ENCODE measurements at regions not wholly inside any gene's neighbourhood (a gene's known extent, or its start where the extent isn't known, plus 50 kb on each side); places are given as distances from the start of the nearest gene placed in this dataset.

DNA sequence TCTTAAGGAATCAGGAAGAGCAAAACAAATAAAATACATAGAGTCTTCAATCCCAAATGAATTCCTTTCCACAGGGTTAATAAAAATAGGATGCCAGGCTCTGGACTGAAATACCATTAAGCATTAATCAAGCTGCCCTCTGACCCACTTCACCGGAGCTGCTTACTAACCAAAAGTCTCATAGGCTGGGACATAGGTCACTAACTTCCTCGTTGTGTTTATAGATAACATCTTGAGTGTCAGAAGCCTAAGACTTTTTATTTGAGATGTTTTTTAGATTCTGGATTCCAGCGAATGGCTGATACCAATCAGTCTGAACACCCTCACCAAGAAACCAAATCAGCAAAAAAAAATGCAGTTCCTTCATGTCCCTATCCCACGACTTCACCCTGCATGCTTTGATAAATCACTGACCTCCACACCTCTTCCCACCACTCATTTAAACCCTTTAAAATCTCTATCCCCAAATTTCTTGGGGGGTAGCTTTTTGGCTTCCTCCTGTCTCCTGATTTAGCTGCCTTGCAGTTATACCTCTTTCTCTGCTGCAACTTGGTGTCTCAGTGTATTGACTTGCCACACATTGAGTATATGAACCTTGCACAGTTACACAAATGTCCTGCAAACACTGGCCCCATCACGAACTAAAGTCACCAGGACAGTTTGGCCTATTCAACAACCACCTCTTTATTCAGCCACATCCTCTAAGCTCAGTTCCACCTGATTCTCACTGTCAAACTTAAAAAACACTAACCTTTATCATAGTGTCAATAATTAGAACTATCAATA, 399.3 kb downstream of the METTL4 start:
- H3K27ac Mint-ChIP-seq: no peak overlapping the region
- H3K9me3 Mint-ChIP-seq: no peaks in the 10 kb centered on the region
- H3K36me3 Mint-ChIP-seq: no peaks in the 10 kb centered on the region
- DNase-seq (ENCODE audit: low spot score in 2 of 2): no peak
- no peak for ATAC-seq

DNA sequence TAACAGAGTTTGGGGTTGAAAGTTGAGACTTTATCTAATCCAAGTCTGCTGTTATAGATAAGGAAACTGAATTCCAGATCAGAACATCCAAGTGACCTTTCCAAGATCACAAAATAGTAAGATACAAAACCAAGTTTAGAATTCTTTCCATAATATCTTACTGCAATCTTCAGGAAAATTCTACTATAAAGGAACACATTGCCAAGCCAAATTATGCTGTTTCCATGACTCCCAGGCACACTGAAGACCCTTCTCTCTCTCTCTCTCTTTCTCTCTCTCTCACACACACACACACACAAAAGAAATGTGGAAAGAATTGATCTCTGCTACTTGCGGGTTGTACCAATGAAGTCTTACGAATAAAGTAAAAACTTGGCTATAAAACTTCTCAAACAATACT, 398.4 kb downstream of the METTL4 start:
- no peaks in the 10 kb centered on the region for H3K9me3 Mint-ChIP-seq
- DNase-seq (ENCODE audit: low spot score in 2 of 2) (no peak), ATAC-seq (no peak)
- H3K36me3 Mint-ChIP-seq: no peaks in the 10 kb centered on the region
- H3K27ac Mint-ChIP-seq: no peak overlapping the region

DNA sequence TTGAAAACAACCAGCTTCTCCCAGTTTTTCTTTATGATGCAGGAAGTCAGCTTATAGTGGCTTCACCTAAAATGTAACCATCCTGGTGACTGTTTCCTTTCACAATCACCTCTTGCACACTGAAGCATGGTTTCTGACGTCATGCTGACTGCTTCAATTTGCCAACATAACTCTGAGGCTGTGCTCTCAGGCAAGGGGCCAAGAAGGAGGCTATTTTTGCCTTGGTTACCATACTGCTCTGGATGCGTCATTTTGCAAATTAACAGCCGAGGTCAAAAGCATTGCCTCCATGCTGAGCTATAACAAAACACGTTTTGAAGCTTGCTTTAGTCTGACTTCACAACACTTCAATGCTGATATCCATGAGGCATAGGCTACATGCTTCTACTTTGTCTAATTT, 397.8 kb downstream of the METTL4 start:
- ATAC-seq (no peak), DNase-seq (ENCODE audit: low spot score in 2 of 2) (no peak)
- Mint-ChIP-seq H3K27ac (no peak overlapping the region), H3K9me3 (no peaks in the 10 kb centered on the region), H3K36me3 (no peaks in the 10 kb centered on the region)

DNA sequence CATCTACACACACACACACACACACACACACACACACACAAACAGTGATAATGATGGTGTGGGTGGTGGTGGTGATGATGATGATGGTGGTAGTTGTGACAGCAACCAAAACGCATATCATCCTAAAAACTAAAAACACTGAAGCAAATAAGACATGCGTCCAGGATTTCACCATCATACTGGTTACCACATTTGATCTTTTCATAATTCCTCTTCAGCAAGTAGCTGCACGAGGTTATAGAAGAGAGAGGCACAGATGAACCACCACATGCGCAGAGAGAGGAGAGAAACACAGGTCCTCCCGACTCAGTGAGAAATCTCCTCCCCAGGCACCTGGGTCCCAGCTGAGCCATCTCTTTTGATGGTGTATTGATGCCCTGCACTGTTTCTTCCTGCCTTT, 393.3 kb downstream of the METTL4 start:
- Mint-ChIP-seq H3K9me3 (no peaks in the 10 kb centered on the region), H3K36me3 (no peaks in the 10 kb centered on the region), H3K27ac (no peak overlapping the region)
- ATAC-seq (no peak), DNase-seq (ENCODE audit: low spot score in 2 of 2) (no peak)

DNA sequence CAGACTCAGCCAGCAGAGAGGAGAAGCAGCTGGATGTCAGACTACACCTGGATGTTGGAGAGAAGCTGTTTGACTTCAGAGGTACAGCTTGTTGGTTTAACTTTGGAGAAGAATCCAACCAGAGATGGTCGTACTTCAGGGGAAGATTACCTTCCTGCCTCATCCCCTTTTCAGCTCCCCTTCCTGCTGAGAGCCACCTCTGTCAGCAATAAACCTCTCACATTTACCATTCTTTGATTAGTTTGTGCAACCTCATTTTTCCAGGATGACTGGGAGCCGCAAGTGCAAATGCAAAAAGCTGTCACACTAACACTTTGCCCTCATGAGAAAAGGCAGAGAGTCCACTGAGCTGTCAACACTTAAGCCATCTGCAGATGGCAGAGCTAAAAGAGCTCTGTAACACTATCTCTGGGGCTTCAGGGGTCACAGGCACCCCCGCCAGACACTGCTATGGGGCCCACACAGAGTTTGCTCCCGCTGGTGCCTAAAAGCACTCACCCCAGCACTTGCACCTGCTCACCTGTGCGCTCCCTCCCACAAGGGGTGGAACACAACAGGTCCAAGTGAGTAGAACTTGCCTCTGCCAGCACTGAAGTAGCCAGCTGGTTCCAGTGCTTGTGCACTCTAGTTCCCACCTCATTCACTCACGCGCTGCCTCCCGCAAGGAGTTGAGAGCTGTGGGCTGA, 391.7 kb downstream of the METTL4 start:
- Mint-ChIP-seq H3K27ac (no peak overlapping the region), H3K36me3 (no peaks in the 10 kb centered on the region), H3K9me3 (no peaks in the 10 kb centered on the region)
- ATAC-seq: no peak
- no peak for DNase-seq (ENCODE audit: low spot score in 2 of 2)

DNA sequence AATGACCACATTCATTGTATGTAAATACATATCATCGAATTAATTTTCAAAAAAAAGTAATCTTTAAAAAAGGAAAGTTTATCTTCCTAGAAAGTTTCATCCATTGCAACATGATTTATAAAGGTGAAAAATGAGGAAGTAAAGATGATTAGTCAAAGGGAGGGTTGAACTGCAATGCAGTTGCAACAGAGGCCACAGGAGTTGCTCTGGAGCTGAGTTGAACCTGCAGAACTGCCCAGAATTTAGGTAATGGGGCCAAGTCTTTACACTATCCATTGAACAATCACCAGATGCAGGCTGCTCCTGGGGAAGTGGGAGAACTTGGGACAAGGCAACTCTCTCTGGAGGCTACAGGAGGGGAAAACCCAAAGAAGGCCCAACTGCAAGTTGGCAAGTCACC, 390.7 kb downstream of the METTL4 start:
- H3K27ac Mint-ChIP-seq: no peak overlapping the region
- no peaks in the 10 kb centered on the region for H3K36me3 Mint-ChIP-seq
- no peak for ATAC-seq

DNA sequence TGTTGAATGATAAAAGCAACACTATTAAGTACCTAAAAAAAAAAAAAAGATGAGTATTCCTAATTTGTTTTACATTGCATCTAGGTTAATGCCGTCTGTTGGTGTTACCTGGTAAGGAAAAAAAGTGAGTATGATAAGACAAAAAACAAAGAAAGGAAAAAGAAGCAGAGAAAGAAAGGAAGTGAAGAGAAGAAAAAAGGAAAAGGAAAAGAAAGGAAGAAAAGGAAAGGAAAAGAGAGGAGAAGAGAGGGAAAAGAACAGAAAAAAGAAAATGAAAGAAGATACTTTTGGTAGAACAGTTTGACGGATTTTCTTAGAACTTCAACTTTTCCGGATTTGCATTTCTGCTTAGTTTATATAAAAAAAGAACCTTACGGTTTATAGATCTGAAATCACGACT, 387.9 kb downstream of the METTL4 start:
- DNase-seq (ENCODE audit: low spot score in 2 of 2) (no peak), ATAC-seq (no peak)
- H3K27ac Mint-ChIP-seq: no peak overlapping the region
- H3K36me3 Mint-ChIP-seq: no peaks in the 10 kb centered on the region
- H3K9me3 Mint-ChIP-seq: no peaks in the 10 kb centered on the region

More for the DNA sequence above, 390.7 kb downstream of the METTL4 start:
- DNase-seq (ENCODE audit: low spot score in 2 of 2): no peak
- no peaks in the 10 kb centered on the region for H3K9me3 Mint-ChIP-seq

DNA sequence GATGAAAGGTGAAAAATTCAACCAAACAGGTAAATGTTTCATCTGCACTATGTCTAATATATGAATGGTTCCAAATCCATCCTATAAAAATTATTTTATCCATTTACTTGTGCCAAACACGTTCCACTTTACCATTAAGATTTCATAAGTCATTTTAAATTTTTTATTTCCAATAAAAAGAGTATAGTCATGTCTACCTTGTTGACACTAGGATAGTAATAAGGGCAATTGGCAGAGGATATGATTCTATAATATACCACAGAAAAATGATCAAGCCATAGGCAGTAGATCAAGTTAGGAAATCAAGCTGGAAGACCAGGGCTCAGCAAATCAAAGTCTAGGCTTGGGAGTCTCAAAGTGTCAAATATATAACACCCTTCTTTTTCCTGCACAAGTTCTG, 384.3 kb downstream of the METTL4 start:
- H3K27ac Mint-ChIP-seq: no peak overlapping the region
- H3K9me3 Mint-ChIP-seq: no peaks in the 10 kb centered on the region
- no peaks in the 10 kb centered on the region for H3K36me3 Mint-ChIP-seq
- no peak for ATAC-seq
- DNase-seq (ENCODE audit: low spot score in 2 of 2): no peak

DNA sequence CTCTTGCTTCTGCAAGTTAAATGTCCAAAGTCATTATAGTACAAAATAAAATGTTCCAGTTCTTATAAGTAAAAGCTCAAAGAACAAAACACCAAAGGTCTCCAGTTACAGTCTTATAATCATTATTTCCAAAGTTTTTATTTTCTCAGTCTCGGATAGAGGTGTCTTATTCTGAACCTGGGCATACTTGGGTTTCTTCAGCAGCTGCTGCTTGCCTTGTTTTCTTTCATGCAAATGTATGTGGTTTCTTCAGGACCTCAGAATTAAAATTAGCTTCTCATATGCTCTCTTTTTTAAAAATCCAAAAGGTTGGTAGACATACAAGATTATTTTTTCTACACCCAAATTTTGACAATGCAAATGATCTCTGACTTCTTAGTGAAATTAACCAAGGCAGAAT, 383.0 kb downstream of the METTL4 start:
- Mint-ChIP-seq H3K9me3 (peaks cover 5 to 9% of the 10 kb centered on the region in 2 donors), H3K36me3 (no peaks in the 10 kb centered on the region), H3K27ac (peak overlapping the region in 1 of 2 donors; percentile 16)
- ATAC-seq: no peak
- no peak for DNase-seq (ENCODE audit: low spot score in 2 of 2)

DNA sequence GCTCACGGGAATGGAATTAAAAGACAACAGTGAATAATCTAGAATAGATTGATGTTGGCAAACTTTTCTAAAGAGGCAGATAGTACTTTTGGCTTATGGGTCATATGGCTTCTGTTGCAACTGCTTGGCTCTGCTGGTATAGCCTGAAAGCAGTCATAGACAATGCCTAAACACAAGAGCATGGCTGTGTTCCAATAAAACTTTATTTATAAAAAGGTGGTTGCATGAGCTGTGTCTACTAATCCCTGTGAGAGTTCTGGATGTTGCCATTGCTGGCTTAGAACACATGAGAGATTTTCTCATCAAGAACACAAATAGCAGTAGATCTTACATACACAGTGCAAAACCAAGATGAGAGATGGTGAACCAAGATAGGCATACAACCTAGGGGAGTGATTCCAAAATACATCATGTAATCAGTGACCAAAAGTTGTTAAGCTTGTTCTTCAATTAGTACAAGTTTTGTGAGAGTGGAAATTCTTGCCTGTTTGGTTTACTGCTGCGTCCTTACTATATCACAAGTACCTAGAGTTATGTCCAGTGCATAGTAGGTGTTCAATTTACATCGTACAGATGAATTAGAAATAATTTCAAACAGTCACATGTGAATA, 380.0 kb downstream of the METTL4 start:
- Mint-ChIP-seq H3K27ac (no peak overlapping the region), H3K9me3 (peaks cover 5 to 9% of the 10 kb centered on the region in 2 donors), H3K36me3 (no peaks in the 10 kb centered on the region)
- DNase-seq (ENCODE audit: low spot score in 2 of 2) (no peak), ATAC-seq (no peak)

DNA sequence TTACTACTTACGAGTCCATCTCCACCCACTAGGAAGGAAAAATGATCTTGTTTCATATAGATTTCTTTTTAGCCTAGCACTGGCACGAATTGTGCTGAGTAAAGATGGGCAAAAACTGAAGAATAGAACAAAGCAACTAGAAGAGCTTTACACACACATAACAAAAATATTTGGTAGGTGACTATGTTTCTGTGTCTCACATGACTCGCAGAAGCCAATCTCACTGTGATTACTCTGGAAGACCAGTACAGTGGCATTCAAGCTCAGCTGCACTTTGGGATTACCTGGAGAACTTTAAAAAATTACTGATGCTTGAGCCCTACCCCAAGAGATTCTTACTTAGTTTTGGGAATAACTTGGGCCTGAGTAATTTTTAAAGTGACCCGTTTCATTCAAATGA, 378.7 kb downstream of the METTL4 start:
- Mint-ChIP-seq H3K27ac (no peak overlapping the region), H3K36me3 (no peaks in the 10 kb centered on the region), H3K9me3 (peaks cover 5 to 9% of the 10 kb centered on the region in 2 donors)
- ATAC-seq (no peak), DNase-seq (ENCODE audit: low spot score in 2 of 2) (no peak)

DNA sequence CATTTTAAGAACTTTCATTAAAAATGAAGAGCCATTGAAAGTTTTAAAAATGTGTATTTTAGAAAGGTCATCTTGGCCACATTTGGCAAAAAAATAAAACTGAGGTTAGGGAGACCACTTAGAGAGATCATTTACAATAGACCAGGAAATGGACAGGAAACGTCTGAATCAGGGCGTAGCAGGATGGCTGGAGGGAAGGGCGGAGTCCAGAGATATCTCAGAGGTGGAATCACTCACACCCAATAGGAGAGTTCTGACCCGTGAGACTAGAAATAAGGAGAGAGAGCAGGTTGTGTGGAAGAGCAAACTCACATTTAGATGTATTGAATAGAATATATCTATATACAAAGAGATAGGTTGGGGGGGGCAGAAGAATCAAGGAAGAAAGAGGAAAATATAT, 373.4 kb downstream of the METTL4 start:
- Mint-ChIP-seq H3K27ac (no peak overlapping the region), H3K9me3 (peaks cover 0 to 2% of the 10 kb centered on the region in 2 donors), H3K36me3 (no peaks in the 10 kb centered on the region)
- DNase-seq (ENCODE audit: low spot score in 2 of 2) (no peak), ATAC-seq (no peak)

DNA sequence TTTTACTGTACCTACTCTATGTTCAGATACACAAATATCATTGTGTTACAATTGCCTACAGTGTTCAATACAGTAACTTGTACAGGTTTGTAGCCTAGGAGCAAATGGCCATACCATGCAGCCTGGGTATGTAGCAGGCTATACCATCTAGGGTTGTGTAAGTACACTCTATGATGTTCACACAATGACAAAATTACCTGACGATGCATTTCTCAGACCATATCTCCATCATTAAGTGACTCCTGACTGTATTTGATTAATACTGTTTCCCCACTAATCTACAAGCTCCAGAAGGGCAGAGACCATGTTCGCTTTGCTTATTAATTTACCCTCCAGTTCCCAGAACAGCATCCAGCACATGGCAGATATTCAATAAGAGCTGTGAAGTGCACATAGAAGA, 372.2 kb downstream of the METTL4 start:
- ATAC-seq: no peak
- H3K9me3 Mint-ChIP-seq: no peaks in the 10 kb centered on the region
- no peaks in the 10 kb centered on the region for H3K36me3 Mint-ChIP-seq
- DNase-seq (ENCODE audit: low spot score in 2 of 2): no peak
- no peak overlapping the region for H3K27ac Mint-ChIP-seq

DNA sequence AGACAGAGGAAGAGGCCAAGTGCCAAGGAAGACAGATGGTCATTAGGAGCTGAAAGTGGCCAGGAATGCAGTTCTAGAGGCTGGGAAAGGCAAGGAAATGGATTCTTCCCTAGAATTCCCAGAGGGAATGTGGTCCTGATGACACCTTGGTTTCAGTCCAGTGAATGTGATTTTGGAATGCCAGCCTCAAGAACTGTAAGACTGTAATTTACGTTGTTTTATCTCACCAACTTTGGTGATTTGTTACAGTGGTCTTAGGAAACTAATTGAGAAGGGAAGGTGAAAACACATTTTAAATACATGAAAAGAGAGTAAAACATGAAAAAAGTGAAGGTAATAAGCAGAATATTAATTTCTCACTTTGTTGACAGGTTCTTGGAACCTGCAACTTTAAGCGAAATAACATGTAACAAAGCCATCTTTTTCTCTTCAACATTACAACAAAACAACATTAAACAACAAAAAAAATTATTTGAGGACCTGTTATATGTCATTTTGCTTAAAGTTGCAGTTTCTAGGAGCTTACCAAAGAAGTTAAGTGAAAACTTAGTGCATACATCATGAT, 370.2 kb downstream of the METTL4 start:
- ATAC-seq (no peak), DNase-seq (ENCODE audit: low spot score in 2 of 2) (no peak)
- no peaks in the 10 kb centered on the region for H3K9me3 Mint-ChIP-seq
- no peaks in the 10 kb centered on the region for H3K36me3 Mint-ChIP-seq
- no peak overlapping the region for H3K27ac Mint-ChIP-seq

DNA sequence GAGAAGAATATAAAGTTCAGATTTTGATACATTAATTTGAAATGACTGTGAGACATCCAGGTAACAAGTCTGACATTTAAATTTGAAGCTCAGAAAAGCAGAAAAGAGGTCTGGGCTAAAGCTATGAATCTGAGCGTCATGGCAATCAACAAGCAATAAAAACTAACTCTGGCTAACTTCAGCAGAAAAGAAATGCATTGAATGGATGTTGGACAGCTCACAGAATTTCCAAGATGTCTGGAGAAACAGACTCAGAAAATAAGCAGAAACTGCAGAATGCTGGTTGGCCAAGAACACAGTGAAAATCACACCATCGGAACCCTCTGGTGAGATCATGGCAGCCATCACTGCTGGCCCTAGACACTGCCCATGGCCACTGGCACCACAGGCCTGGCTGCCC, 366.6 kb downstream of the METTL4 start:
- Mint-ChIP-seq H3K27ac (no peak overlapping the region), H3K9me3 (no peaks in the 10 kb centered on the region), H3K36me3 (no peaks in the 10 kb centered on the region)
- no peak for ATAC-seq
- DNase-seq (ENCODE audit: low spot score in 2 of 2): no peak

DNA sequence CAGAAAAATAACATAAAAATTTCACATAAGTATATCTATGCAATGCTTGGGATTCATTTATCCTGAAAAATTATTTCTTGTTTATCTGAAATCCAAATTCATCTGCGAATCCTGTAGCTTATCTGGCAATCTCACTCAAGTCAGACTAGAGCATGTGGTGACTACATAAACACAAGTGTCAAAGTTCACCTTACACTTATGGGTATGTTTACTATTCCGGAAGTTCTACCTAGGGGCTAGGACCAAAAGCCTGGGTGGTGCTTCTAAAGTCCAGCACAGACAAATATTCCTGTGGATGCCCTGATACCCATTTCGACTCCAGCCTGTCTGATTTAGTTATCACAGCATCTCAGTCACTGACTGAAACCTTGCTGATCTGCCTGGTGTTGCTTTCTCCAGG, 364.0 kb downstream of the METTL4 start:
- H3K9me3 Mint-ChIP-seq: peaks cover 0 to under 1% of the 10 kb centered on the region in 2 donors
- H3K36me3 Mint-ChIP-seq: no peaks in the 10 kb centered on the region
- DNase-seq (ENCODE audit: low spot score in 2 of 2) (no peak), ATAC-seq (no peak)
- H3K27ac Mint-ChIP-seq: no peak overlapping the region

DNA sequence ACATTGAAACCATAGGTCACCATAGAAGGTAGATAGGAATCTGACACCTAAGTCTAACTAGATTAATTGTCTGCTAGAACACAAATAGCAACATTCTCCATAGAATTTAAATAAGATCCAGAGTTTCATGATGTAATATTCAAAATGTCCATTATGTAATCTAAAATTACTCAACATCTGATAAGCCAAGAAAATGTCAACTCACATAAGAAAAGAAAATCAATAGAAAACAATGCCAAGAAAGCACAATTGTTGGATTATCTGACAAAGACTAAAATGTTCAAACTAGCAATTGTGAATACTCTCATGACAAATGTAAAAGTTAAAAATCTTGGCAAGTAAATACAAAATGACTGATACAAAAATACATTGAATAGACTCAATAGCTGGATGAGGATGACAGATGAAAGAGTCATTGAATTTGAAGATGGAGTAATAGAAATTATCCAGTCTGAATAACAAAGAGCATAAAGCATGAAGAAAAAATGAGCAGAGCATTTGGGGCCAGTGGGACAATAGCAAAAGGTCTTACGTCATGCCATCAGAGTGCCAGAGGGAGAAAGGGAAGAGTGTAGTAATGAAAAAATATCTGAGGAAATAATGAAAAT, 358.6 kb downstream of the METTL4 start:
- DNase-seq (ENCODE audit: low spot score in 2 of 2) (no peak), ATAC-seq (no peak)
- Mint-ChIP-seq H3K36me3 (no peaks in the 10 kb centered on the region), H3K9me3 (peaks cover 7 to 8% of the 10 kb centered on the region in 2 donors), H3K27ac (no peak overlapping the region)
